HG03439 (cell line): ENCODE measurements at regions not wholly inside any gene's neighbourhood (a gene's known extent, or its start where the extent isn't known, plus 50 kb on each side); places are given as distances from the start of the nearest gene placed in this dataset.
"Not testable (repeated sequence)": the region's sequence is repeated elsewhere in the genome, so short reads cannot be mapped to it uniquely, and the experiment has no call there.

ENCODE experiments used
- ATAC-seq: cut with Tn5 transposase; IDR thresholded peaks from one replicate; pipeline ENCODE4 v1.9.1; 2021; ENCODE audit warnings: mild to moderate bottlenecking, moderate library complexity; ENCODE audit not compliant: unreplicated experiment

DNA sequence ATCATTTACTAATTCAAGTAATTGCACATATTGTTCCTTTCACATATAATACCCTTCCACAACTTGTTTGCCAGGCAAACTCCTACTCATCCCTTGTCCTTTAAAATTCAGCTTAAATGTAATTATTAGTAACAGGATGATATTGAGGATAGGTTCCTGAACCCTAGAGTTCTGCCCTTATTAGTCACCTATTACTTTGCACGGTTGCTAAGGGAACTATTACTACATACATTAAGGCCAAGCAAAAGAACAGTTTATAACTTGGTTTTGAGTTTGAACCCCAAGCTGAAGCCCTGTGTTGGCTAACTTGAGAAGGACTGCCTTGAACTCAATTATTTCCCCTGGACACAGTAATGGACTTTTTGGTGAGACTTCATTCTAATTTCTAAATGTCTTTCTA is 529.7 kb downstream of the IGSF11 start:
- ATAC-seq = no peak

- ATAC-seq = no peak
Measured at GRCh38 chr3:118505784-118506183, 528.9 kb downstream of the IGSF11 start.

GRCh38 chr3:118511402-118511801 is 523.2 kb downstream of the IGSF11 start:
- ATAC-seq = no peak

- no peak for ATAC-seq
Measured at GRCh38 chr3:118512301-118512700, 522.3 kb downstream of the IGSF11 start.

GRCh38 chr3:118525077-118525476 is 509.6 kb downstream of the IGSF11 start:
- no peak for ATAC-seq

- peak; percentile 90 for ATAC-seq
Measured at GRCh38 chr3:118526758-118527513, 507.7 kb downstream of the IGSF11 start.

- peak; percentile 35 for ATAC-seq
Measured at GRCh38 chr3:118527514-118528044, 507.1 kb downstream of the IGSF11 start.

GRCh38 chr3:118529554-118529953 is 505.1 kb downstream of the IGSF11 start:
- no peak for ATAC-seq

GRCh38 chr3:118530350-118530922 is 504.2 kb downstream of the IGSF11 start:
- no peak for ATAC-seq

DNA sequence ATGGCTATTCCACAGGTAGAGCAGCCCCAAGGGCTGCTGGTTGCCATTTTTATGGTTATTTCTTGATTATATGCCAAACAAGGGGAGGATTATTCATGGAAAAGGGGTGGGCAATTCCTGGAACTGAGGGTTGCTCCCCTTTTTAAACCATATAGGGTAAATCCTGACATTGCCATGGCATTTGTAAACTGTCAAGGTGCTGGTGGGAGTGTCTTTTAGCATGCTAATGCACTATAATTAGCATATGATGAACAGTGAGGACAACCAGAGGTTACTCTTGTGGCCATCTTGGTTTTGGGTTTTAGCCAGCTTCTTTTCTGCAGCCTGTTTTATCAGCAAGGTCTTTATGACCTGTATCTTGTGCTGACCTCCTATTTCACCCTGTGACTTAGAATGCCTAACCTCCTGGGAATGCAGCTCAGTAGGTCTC is 503.7 kb downstream of the IGSF11 start:
- ATAC-seq = not testable (repeated sequence)

DNA sequence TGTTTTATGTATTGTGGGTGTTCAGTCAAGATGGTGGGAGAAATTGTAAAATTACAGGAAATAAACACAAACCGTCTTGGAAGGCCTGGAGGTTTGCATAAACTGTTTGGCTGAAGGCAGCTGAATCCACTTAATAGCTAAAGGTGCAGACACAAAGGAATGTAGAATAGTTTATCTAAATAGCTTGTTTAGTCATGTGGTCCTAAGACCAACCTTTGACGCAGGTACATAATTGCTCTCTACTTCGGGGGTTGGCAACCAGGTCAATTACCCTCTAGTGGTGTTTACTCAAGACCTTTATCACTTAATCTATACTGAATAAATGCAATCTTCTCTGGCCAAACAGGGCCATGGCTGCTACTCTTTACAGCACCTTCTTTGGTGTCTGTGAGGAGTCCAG is 502.8 kb downstream of the IGSF11 start:
- no peak for ATAC-seq

GRCh38 chr3:118533676-118534075 is 501.0 kb downstream of the IGSF11 start:
- ATAC-seq = no peak

DNA sequence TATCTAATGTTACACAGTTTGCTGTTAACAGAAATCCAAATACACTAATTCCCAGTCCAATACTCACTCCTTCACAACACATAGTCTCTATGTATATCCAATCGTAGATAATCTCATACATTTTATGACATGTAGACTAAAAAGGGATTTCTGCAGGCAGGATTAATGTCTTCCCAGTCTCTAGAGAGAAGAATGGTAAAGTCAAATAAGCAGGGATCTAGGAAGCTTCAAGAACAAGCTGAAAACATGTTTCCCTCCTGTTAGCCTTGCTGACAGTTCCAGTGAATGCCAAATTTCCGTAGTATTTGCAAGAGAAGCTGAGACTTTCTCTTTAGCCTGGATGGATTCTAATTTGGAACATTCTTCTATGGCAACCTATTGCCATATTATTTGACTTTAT is 500.1 kb downstream of the IGSF11 start:
- ATAC-seq = no peak

GRCh38 chr3:118536764-118537163 is 497.9 kb downstream of the IGSF11 start:
- no peak for ATAC-seq

DNA sequence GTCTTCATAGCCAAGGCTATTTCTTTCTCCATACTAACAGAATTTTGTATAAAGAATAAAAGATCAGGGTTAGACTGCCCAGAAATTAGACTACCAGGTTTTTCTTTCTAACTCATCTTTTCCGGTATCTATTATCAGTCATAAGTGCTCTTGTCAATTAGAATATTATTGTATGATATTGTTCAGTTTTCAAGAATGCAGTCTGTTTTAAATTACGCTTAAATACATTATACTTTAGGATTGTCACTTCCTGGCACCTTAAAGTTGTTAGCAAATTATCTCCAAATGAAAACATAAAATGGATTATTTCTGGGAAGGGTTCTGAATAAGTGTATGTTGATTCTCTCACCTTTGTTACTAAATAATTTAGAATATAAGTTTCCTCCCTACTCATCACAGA is 497.2 kb downstream of the IGSF11 start:
- no peak for ATAC-seq

DNA sequence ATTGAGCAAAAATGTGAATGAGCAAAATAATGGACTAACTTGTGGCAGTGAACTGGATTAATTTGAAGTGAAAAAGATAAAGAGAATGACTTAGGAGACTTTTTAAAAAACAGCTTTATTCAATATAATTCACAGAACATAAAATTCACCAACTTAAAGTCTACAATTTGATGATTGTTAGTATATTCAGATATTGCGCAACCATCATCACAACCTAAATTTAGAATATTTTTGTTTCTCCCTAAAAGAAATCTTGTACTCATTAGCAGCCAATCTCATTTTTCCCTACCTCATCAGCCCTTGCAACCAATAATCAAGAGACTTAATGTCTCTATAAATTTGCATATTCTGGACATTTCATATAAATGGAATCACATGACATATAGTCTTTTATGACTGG is 496.5 kb downstream of the IGSF11 start:
- no peak for ATAC-seq

DNA sequence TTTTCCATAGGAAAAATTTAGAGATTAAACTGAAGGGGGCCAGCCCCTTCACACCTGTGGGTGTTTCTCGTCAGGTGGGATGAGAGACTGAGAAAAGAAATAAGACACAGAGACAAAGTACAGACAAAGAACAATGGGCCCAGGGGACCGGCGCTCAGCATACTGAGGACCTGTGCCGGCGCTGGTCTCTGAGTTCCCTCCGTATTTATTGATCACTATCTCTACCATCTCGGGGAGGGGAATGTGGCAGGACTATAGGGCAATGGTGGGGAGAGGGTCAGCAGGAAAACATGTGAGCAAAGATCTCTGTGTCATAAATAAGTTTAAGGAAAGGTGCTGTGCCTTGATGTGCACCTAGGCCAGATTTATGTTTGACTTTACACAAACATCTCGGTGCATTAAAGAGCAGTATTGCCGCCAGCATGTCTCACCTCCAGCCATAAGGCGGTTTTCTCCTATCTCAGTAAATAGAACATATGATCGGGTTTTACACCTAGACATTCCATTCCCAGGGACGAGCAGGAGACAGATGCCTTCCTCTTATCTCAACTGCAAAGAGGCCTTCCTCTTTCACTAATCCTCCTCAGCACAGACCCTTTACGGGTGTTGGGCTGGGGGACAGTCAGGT is 494.7 kb downstream of the IGSF11 start:
- ATAC-seq = not testable (repeated sequence)

- not testable (repeated sequence) for ATAC-seq
Measured at GRCh38 chr3:118540448-118540821, 494.2 kb downstream of the IGSF11 start.

GRCh38 chr3:118540826-118541225 is 493.8 kb downstream of the IGSF11 start:
- no peak for ATAC-seq

DNA sequence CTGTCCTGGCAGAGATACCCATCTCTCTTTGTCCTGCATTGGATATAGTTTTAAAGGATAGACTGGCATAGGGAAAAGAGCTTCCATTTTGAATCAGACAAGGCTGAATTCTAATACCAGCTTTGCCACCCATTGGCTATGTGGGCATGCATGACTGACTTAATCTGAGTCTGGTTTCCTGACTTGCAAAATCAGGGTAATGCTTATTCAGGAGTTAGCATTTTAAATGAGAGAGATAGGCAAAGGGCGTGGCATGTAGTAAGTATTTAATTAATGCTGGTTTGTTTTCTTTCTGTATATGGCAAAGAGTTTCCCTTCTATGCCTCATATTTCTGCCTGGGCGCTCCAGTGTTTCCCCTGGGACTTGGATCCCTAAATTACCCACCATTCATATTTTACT is 492.9 kb downstream of the IGSF11 start:
- ATAC-seq = no peak

DNA sequence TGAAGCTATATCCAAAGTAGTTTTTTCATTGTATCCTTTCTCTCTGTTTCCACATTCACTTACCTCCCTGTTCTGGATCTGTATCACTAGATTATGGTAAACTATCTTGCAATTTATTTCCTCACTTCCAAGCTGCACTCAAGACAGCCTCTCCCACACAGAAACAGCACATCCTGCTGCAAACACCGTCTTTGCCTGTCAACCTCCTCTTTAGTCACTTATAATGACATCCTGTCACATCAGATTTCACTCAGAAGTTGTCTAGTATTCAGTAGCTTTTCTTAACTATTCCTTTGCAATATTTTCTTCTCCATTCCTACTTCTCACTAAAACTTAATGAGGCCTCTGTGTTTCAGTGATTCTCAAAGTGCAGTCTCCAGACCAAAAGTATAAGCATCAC is 490.8 kb downstream of the IGSF11 start:
- ATAC-seq = no peak

DNA sequence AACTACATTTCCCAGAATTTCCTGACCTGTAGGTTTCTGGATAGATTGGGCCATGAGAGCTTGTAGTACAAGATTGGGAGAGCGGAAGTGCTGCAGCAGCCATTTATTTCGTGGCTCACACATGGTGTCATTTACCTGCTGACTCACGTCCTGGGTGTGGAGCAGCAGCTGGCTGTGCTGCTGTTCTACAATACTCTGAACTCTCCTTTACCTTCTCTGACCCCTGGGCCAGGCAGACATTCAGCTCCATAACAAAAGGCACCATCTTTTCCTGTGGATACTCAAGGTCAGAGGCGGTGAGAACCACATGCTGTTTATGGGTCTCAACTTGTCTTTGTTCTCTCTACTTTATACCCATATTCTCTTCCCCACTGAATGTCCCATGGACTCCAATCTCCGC is 490.2 kb downstream of the IGSF11 start:
- ATAC-seq = no peak
